GM12878 (cell line): ENCODE measurements at regions not wholly inside any gene's neighbourhood (a gene's known extent, or its start where the extent isn't known, plus 50 kb on each side); places are given as distances from the start of the nearest gene placed in this dataset.

Experiments
- ATAC-seq: fragments of 200-7000 bp; cut with Tn5 transposase; 3 replicates; pipeline ENCODE4 v1.9.1; 2020; ENCODE audit warnings: mild to moderate bottlenecking, moderate library complexity
- BruUV-seq: library from RNA; stranded (reverse); fragments of 400-500 nt; replicated peaks from 2 replicates; lab custom pipeline; 2021; lab: Mats Ljungman, UMichigan
- CTCF ChIA-PET: fragments of 300-600 bp; sonication (Branson Sonifier 250); formaldehyde crosslinking; extraction: SDS; loops from one replicate; lab custom pipeline; 2021; ENCODE audit warnings: inconsistent platforms; lab: Yijun Ruan, JAX
- POLR2A ChIA-PET: fragments of 350-600 bp; formaldehyde crosslinking; extraction: SDS; loops from one replicate; lab custom pipeline; 2021; ENCODE audit warnings: inconsistent platforms; lab: Charles Lee
- RAD21 ChIA-PET: fragments of 300-600 bp; sonication (Branson Sonifier 250); formaldehyde crosslinking; loops from one replicate; lab custom pipeline; 2023; ENCODE audit warnings: antibody characterized with exemption; ENCODE audit not compliant: unreplicated experiment; lab: Charles Lee
- SMC1A ChIA-PET: fragments of 300-600 bp; sonication (Branson Sonifier 250); formaldehyde crosslinking; loops from one replicate; lab custom pipeline; 2023; ENCODE audit not compliant: unreplicated experiment, uncharacterized antibody; lab: Charles Lee
- DNase-seq: peaks from one replicate; pipeline ENCODE4 v3.0.0-alpha.2; 2011; ENCODE audit warnings: low read depth, low spot score
- FAIRE-seq: peaks from 3 replicates; lab custom pipeline; 2011; peaks lifted over from hg19 to GRCh38; lab: Jason Lieb, UNC
- H2AFZ ChIP-seq: 2 replicates; pipeline ENCODE4 v1.6.0; 2011; ENCODE audit warnings: low read depth, low read length, control low read depth; ENCODE audit not compliant: control insufficient read depth
- H3K27ac ChIP-seq: 2 replicates; pipeline ENCODE4 v1.5.1; 2011; ENCODE audit warnings: control low read depth; ENCODE audit not compliant: control insufficient read depth, insufficient read depth
- H3K27me3 ChIP-seq, 2 experiments: replicated peaks in 1 of 2; 2 replicates each; pipeline versions ENCODE4 v1.6.0 to v1.6.1; 2011; ENCODE audit warnings: low read length in 1 of 2; ENCODE audit not compliant: control insufficient read depth in 2 of 2, insufficient read depth in 2 of 2
- H3K36me3 ChIP-seq, 2 experiments: 2 replicates each; pipeline ENCODE4 v1.5.1; 2011; ENCODE audit warnings: low read length in 1 of 2; ENCODE audit not compliant: control insufficient read depth in 2 of 2, insufficient read depth in 2 of 2
- H3K4me1 ChIP-seq: 2 replicates; pipeline ENCODE4 v1.6.1; 2011; ENCODE audit warnings: mild to moderate bottlenecking, low read length, moderate library complexity, mixed read lengths; ENCODE audit not compliant: control insufficient read depth, insufficient read depth
- H3K4me2 ChIP-seq: 2 replicates; pipeline ENCODE4 v1.6.0; 2011; ENCODE audit warnings: control low read depth; ENCODE audit not compliant: control insufficient read depth, insufficient read depth
- H3K4me3 ChIP-seq: fragments of 200-600 bp; sonication (generic); 2 replicates; pipeline ENCODE4 v1.5.1; 2016
- H3K79me2 ChIP-seq: 2 replicates; pipeline ENCODE4 v1.6.0; 2011; ENCODE audit warnings: low read length; ENCODE audit not compliant: control insufficient read depth, insufficient read depth
- H3K9ac ChIP-seq: 2 replicates; pipeline ENCODE4 v1.8.0; 2011; ENCODE audit warnings: low read length, control low read depth, mixed read lengths; ENCODE audit not compliant: control insufficient read depth, insufficient read depth
- H3K9me3 ChIP-seq: replicated peaks from 3 replicates; pipeline ENCODE4 v1.5.1; 2011; ENCODE audit warnings: mild to moderate bottlenecking, low read length; ENCODE audit not compliant: control insufficient read depth, insufficient read depth
- H4K20me1 ChIP-seq: 2 replicates; pipeline ENCODE4 v1.6.0; 2011; ENCODE audit not compliant: control insufficient read depth, insufficient read depth
- ATF2 ChIP-seq: IDR thresholded peaks from 2 replicates; pipeline ENCODE4 v1.6.1; 2012; ENCODE audit warnings: low read length, inconsistent platforms
- ESRRA ChIP-seq: IDR thresholded peaks from 2 replicates; pipeline ENCODE4 v1.6.1; 2012; ENCODE audit warnings: mild to moderate bottlenecking, low read length, improper control_type of control experiment
- MTA3 ChIP-seq: IDR thresholded peaks from 2 replicates; pipeline ENCODE4 v1.6.1; 2012; ENCODE audit warnings: low read length, inconsistent platforms, borderline replicate concordance
- RFX5 ChIP-seq: IDR thresholded peaks from 2 replicates; pipeline ENCODE4 v1.6.1; 2011; ENCODE audit warnings: low read depth, low read length, improper control_type of control experiment
- TARDBP ChIP-seq: IDR thresholded peaks from 2 replicates; pipeline ENCODE4 v1.6.1; 2016; ENCODE audit warnings: borderline replicate concordance
- TCF12 ChIP-seq: IDR thresholded peaks from 2 replicates; pipeline ENCODE4 v1.6.1; 2011; ENCODE audit warnings: low read depth, mild to moderate bottlenecking, low read length
- WRNIP1 ChIP-seq: IDR thresholded peaks from 2 replicates; pipeline ENCODE4 v1.6.1; 2011; ENCODE audit warnings: low read depth, low read length, improper control_type of control experiment, borderline replicate concordance
- ZBTB33 ChIP-seq: fragments of 450-650 bp; IDR thresholded peaks from 2 replicates; pipeline ENCODE4 v1.6.1; 2017; ENCODE audit warnings: mild to moderate bottlenecking
- ZSCAN29 ChIP-seq: fragments of 450-650 bp; IDR thresholded peaks from 2 replicates; pipeline ENCODE4 v1.6.1; 2017; ENCODE audit warnings: mild to moderate bottlenecking, moderate library complexity
- WGBS: methylation state at CpG from one replicate; pipeline ENCODE4 v1.1.6; 2016; ENCODE audit warnings: low lambda C conversion rate; ENCODE audit not compliant: insufficient replicate concordance, insufficient coverage; ENCODE audit errors: missing lambda C conversion rate; 5-methylcytosine and 5-hydroxymethylcytosine counted together
- in situ Hi-C: fragments of 300-500 bp; cut with MboI; formaldehyde crosslinking; loops from 9 replicates; pipeline ENCODE4 v1.14.3; 2018; ENCODE audit warnings: mixed read lengths
- intact Hi-C: fragments of 100-400 bp; cut with micrococcal nuclease; formaldehyde crosslinking; loops from one replicate; pipeline ENCODE4 v1.14.2; 2022; ENCODE audit not compliant: unreplicated experiment

- ATAC-seq, result no peak
Observed at GRCh38 chr4:132387060-132387459, 762.0 kb upstream of the PCDH10 start.

More at GRCh38 chr4:132387060-132387459, 762.0 kb upstream of the PCDH10 start:
- FAIRE-seq (no peak), DNase-seq (no peak)
- H3K27me3 ChIP-seq, result no peaks in the 10 kb centered on the region
- no peaks in the 10 kb centered on the region for H3K79me2 ChIP-seq
- in situ Hi-C loops, result no loop called here
- ChIA-PET CTCF (no interaction called here), RAD21 (no interaction called here)
- no peaks in the 10 kb centered on the region for H4K20me1 ChIP-seq
- no peak overlapping the region for H3K27ac ChIP-seq
- no peak overlapping the region for H3K4me2 ChIP-seq
- no peak overlapping the region for H3K4me3 ChIP-seq
- no TSS peak for BruUV-seq
- no peak overlapping the region for H2AFZ ChIP-seq
- intact Hi-C loops, result no loop called here
- no peak overlapping the region for H3K9ac ChIP-seq
- no peaks in the 10 kb centered on the region for H3K4me1 ChIP-seq
- H3K36me3 ChIP-seq, result no peaks in the 10 kb centered on the region
- WGBS, result 0% methylated on average over 1 of the region's 1 CpG
- TF ChIP-seq TCF12 (no peak), WRNIP1 (no peak), ZSCAN29 (no peak), ATF2 (no peak), MTA3 (no peak), ESRRA (no peak), TARDBP (no peak), ZBTB33 (no peak), RFX5 (no peak)
- TF ChIP-seq, all 136 proteins: peak for 0
- H3K9me3 ChIP-seq, result no peaks in the 10 kb centered on the region
- SMC1A ChIA-PET, result no interaction called here
- POLR2A ChIA-PET, result no interaction called here
